Adipocyte (in vitro differentiated cells): ENCODE measurements at regions not wholly inside any gene's neighbourhood (a gene's known extent, or its start where the extent isn't known, plus 50 kb on each side); places are given as distances from the start of the nearest gene placed in this dataset.

ENCODE experiments used
- DNase-seq: peaks from one replicate; pipeline ENCODE4 v3.0.0-alpha.2; 2015; ENCODE audit warnings: low read depth
- H3K27me3 ChIP-seq: replicated peaks from 2 replicates; pipeline ENCODE4 v1.7.0; 2013; ENCODE audit warnings: mild to moderate bottlenecking, low read length, moderate library complexity; ENCODE audit not compliant: control insufficient read depth, insufficient read depth
- H3K36me3 ChIP-seq: 2 replicates; pipeline ENCODE4 v1.7.0; 2013; ENCODE audit warnings: low read length, mild to moderate bottlenecking, moderate library complexity; ENCODE audit not compliant: control insufficient read depth, insufficient read depth, severe bottlenecking
- H3K4me1 ChIP-seq: 2 replicates; pipeline ENCODE4 v1.7.0; 2013; ENCODE audit warnings: mild to moderate bottlenecking, low read length, moderate library complexity; ENCODE audit not compliant: control insufficient read depth, insufficient read depth
- H3K4me3 ChIP-seq: 2 replicates; pipeline ENCODE4 v1.7.0; 2013; ENCODE audit warnings: mild to moderate bottlenecking, low read length, moderate library complexity
- H3K9ac ChIP-seq: 2 replicates; pipeline ENCODE4 v1.7.0; 2013; ENCODE audit warnings: mild to moderate bottlenecking, low read length, moderate library complexity
- H3K9me3 ChIP-seq: 2 replicates; pipeline ENCODE4 v1.7.0; 2013; ENCODE audit warnings: mild to moderate bottlenecking, low read length, moderate library complexity; ENCODE audit not compliant: control insufficient read depth

- DNase-seq: no peak
- Histone ChIP-seq H3K4me3 (no peak overlapping the region), H3K27me3 (no peaks in the 10 kb centered on the region)
Observed at GRCh38 chr4:96149894-96150293, 310.0 kb downstream of the PDHA2 start.

GRCh38 chr4:96150466-96150865, 310.6 kb downstream of the PDHA2 start:
- Histone ChIP-seq H3K9ac (no peak overlapping the region), H3K4me3 (no peak overlapping the region), H3K36me3 (no peaks in the 10 kb centered on the region), H3K27me3 (no peaks in the 10 kb centered on the region), H3K9me3 (no peaks in the 10 kb centered on the region), H3K4me1 (no peaks in the 10 kb centered on the region)
- no peak for DNase-seq

More at GRCh38 chr4:96149894-96150293, 310.0 kb downstream of the PDHA2 start:
- no peaks in the 10 kb centered on the region for H3K36me3 ChIP-seq
- no peaks in the 10 kb centered on the region for H3K4me1 ChIP-seq
- no peak overlapping the region for H3K9ac ChIP-seq
- no peaks in the 10 kb centered on the region for H3K9me3 ChIP-seq

- Histone ChIP-seq H3K36me3 (no peaks in the 10 kb centered on the region), H3K4me1 (no peaks in the 10 kb centered on the region), H3K4me3 (no peak overlapping the region), H3K9ac (no peak overlapping the region), H3K27me3 (no peaks in the 10 kb centered on the region), H3K9me3 (no peaks in the 10 kb centered on the region)
- DNase-seq: no peak
Observed at GRCh38 chr4:96152824-96153223, 312.9 kb downstream of the PDHA2 start.

GRCh38 chr4:96154676-96155075, 314.8 kb downstream of the PDHA2 start:
- Histone ChIP-seq H3K4me1 (no peaks in the 10 kb centered on the region), H3K9me3 (no peaks in the 10 kb centered on the region), H3K27me3 (no peaks in the 10 kb centered on the region), H3K4me3 (no peak overlapping the region), H3K36me3 (no peaks in the 10 kb centered on the region), H3K9ac (no peak overlapping the region)
- peak; percentile 21 for DNase-seq

- Histone ChIP-seq H3K9me3 (no peaks in the 10 kb centered on the region), H3K36me3 (no peaks in the 10 kb centered on the region), H3K4me3 (no peak overlapping the region), H3K27me3 (no peaks in the 10 kb centered on the region), H3K9ac (no peak overlapping the region), H3K4me1 (peaks cover 3% of the 10 kb centered on the region)
- DNase-seq: peak; percentile 60
Observed at GRCh38 chr4:96162636-96163035, 322.7 kb downstream of the PDHA2 start.

- no peak overlapping the region for H3K4me3 ChIP-seq
- H3K4me1 ChIP-seq: peaks cover 3% of the 10 kb centered on the region
- no peaks in the 10 kb centered on the region for H3K9me3 ChIP-seq
- peak; percentile 90 for DNase-seq
- H3K36me3 ChIP-seq: no peaks in the 10 kb centered on the region
- no peaks in the 10 kb centered on the region for H3K27me3 ChIP-seq
- no peak overlapping the region for H3K9ac ChIP-seq
Observed at GRCh38 chr4:96164814-96165351, 325.0 kb downstream of the PDHA2 start.

GRCh38 chr4:96166806-96167205, 326.9 kb downstream of the PDHA2 start:
- H3K36me3 ChIP-seq: no peaks in the 10 kb centered on the region
- no peak overlapping the region for H3K9ac ChIP-seq

GRCh38 chr4:96170198-96170597, 330.3 kb downstream of the PDHA2 start:
- Histone ChIP-seq H3K36me3 (no peaks in the 10 kb centered on the region), H3K27me3 (no peaks in the 10 kb centered on the region), H3K4me3 (no peak overlapping the region), H3K9me3 (no peaks in the 10 kb centered on the region), H3K9ac (no peak overlapping the region), H3K4me1 (no peaks in the 10 kb centered on the region)
- DNase-seq: no peak

More at GRCh38 chr4:96166806-96167205, 326.9 kb downstream of the PDHA2 start:
- DNase-seq: peak; percentile 22
- Histone ChIP-seq H3K4me3 (no peak overlapping the region), H3K4me1 (peaks cover 3% of the 10 kb centered on the region), H3K27me3 (no peaks in the 10 kb centered on the region), H3K9me3 (no peaks in the 10 kb centered on the region)

GRCh38 chr4:96173756-96174155, 333.9 kb downstream of the PDHA2 start:
- H3K9me3 ChIP-seq: no peaks in the 10 kb centered on the region
- DNase-seq: no peak
- H3K9ac ChIP-seq: no peak overlapping the region
- no peak overlapping the region for H3K4me3 ChIP-seq
- no peaks in the 10 kb centered on the region for H3K27me3 ChIP-seq
- H3K4me1 ChIP-seq: no peaks in the 10 kb centered on the region
- H3K36me3 ChIP-seq: no peaks in the 10 kb centered on the region

- Histone ChIP-seq H3K36me3 (no peaks in the 10 kb centered on the region), H3K4me3 (no peak overlapping the region), H3K9me3 (no peaks in the 10 kb centered on the region), H3K27me3 (no peaks in the 10 kb centered on the region), H3K4me1 (no peaks in the 10 kb centered on the region), H3K9ac (no peak overlapping the region)
- DNase-seq: no peak
Observed at GRCh38 chr4:96175871-96176270, 336.0 kb downstream of the PDHA2 start.

- Histone ChIP-seq H3K27me3 (no peaks in the 10 kb centered on the region), H3K36me3 (no peaks in the 10 kb centered on the region), H3K9me3 (no peaks in the 10 kb centered on the region), H3K9ac (no peak overlapping the region), H3K4me1 (no peaks in the 10 kb centered on the region), H3K4me3 (no peak overlapping the region)
- DNase-seq: no peak
Observed at GRCh38 chr4:96183611-96184010, 343.7 kb downstream of the PDHA2 start.

GRCh38 chr4:96186593-96186992, 346.7 kb downstream of the PDHA2 start:
- DNase-seq: no peak
- no peaks in the 10 kb centered on the region for H3K27me3 ChIP-seq
- H3K4me1 ChIP-seq: no peaks in the 10 kb centered on the region

More at GRCh38 chr4:96186593-96186992, 346.7 kb downstream of the PDHA2 start:
- Histone ChIP-seq H3K4me3 (no peak overlapping the region), H3K9ac (no peak overlapping the region), H3K36me3 (no peaks in the 10 kb centered on the region), H3K9me3 (no peaks in the 10 kb centered on the region)
